Esophagus muscularis mucosa (tissue), 4 donors: ENCODE measurements at regions not wholly inside any gene's neighbourhood (a gene's known extent, or its start where the extent isn't known, plus 50 kb on each side); places are given as distances from the start of the nearest gene placed in this dataset.

Experiments used
- DNase-seq: peaks from one replicate; pipeline ENCODE4 v3.0.0-alpha.2; 2017; ENCODE audit errors: extremely low spot score
- H3K27ac ChIP-seq, 4 donors: fragments of 200-600 bp; sonication (generic); replicated peaks in 1 of 4; 1 replicate in 3 of 4; 2 replicates in 1 of 4; pipeline ENCODE4 v1.5.1; 2016 to 2019; ENCODE audit warnings: mild to moderate bottlenecking in 1 of 4
- H3K27me3 ChIP-seq, 4 donors: fragments of 200-600 bp; sonication (generic); one replicate each; pipeline versions ENCODE4 v1.5.1 to v1.6.0; 2016 to 2019
- H3K36me3 ChIP-seq, 4 donors: fragments of 200-600 bp; sonication (generic); one replicate each; pipeline ENCODE4 v1.5.1; 2016 to 2019
- H3K4me1 ChIP-seq, 4 donors: fragments of 200-600 bp; sonication (generic); one replicate each; pipeline ENCODE4 v1.5.1; 2016 to 2019
- H3K4me3 ChIP-seq, 4 donors: fragments of 200-600 bp; sonication (generic); 1 replicate in 2 of 4; 2 replicates in 2 of 4; pipeline ENCODE4 v1.5.1; 2016 to 2019; ENCODE audit warnings: mild to moderate bottlenecking in 4 of 4, moderate library complexity in 1 of 4
- H3K9me3 ChIP-seq, 4 donors: fragments of 200-600 bp; sonication (generic); 1 replicate in 3 of 4; 2 replicates in 1 of 4; pipeline ENCODE4 v1.5.1; 2016 to 2019
- CTCF ChIP-seq, 3 experiments: fragments of 200-600 bp in 2 of 3; fragments of 450-650 bp in 1 of 3; sonication (generic) in 2 of 3; IDR thresholded peaks; one replicate each; pipeline ENCODE4 v1.5.1; 2017 to 2019; ENCODE audit warnings: antibody characterized with exemption in 3 of 3, mild to moderate bottlenecking in 2 of 3, moderate library complexity in 1 of 3
- EP300 ChIP-seq: sonication (generic); formaldehyde crosslinking; IDR thresholded peaks from one replicate; pipeline ENCODE4 v1.6.1; 2017; ENCODE audit warnings: antibody characterized with exemption
- POLR2A ChIP-seq: fragments of 450-650 bp; IDR thresholded peaks from one replicate; pipeline ENCODE4 v1.6.1; 2017; ENCODE audit warnings: antibody characterized with exemption, moderate library complexity, mild to moderate bottlenecking, low read depth
- POLR2AphosphoS5 ChIP-seq, 2 donors: sonication (generic); formaldehyde crosslinking; IDR thresholded peaks; one replicate each; pipeline ENCODE4 v1.6.1; 2017; ENCODE audit warnings: antibody characterized with exemption in 2 of 2
- WGBS: methylation state at CpG from one replicate; pipeline ENCODE4 v1.1.5; 2018; 5-methylcytosine and 5-hydroxymethylcytosine counted together
- intact Hi-C: fragments of 100-400 bp; cut with DNase I; formaldehyde crosslinking; loops from one replicate; pipeline ENCODE4 v1.15.1; 2023

- H3K9me3 ChIP-seq: no peaks in the 10 kb centered on the region
- no peak for DNase-seq
- peaks cover 0 to 4% (median 0%) of the 10 kb centered on the region in 4 donors for H3K4me1 ChIP-seq
- H3K36me3 ChIP-seq: no peaks in the 10 kb centered on the region
- no peak for TF ChIP-seq EP300
- no peak for TF ChIP-seq POLR2AphosphoS5 (IDR thresholded peaks at IDR 0.05)
- TF ChIP-seq POLR2A: no peak
- no peak for TF ChIP-seq CTCF (IDR thresholded peaks at IDR 0.05)
- no peak overlapping the region for H3K4me3 ChIP-seq
- no peaks in the 10 kb centered on the region for H3K27me3 ChIP-seq
- 70% methylated on average over 4 of the region's 4 CpGs for WGBS
- intact Hi-C loops: no loop called here
- no peak overlapping the region for H3K27ac ChIP-seq
Observed at GRCh38 chr6:77340331-77340730, 123.0 kb downstream of the HTR1B start.

DNA sequence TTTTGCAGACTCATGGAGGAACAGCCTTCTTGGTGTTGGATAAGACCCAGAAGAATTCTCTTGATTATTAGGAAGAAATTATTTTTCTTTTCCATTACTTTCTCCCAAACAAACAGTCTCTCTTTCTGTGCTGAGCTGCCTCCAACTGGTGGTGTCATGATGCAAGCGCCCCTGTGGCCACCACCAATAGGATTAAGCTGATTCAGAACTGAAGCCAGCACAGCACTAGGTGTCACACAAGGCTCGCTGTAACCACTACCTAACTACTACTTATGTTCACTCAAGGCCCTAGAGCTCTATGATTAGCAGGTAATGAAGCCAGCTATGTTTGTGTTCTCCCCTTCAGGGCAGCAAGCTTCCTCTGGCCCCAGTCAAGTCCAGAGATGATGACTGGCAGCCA is 123.4 kb downstream of the HTR1B start:
- 74% methylated on average over 2 of the region's 2 CpGs for WGBS
- no peaks in the 10 kb centered on the region for H3K36me3 ChIP-seq
- peaks cover 0 to 4% (median 0%) of the 10 kb centered on the region in 4 donors for H3K4me1 ChIP-seq
- no peaks in the 10 kb centered on the region for H3K27me3 ChIP-seq
- no peaks in the 10 kb centered on the region for H3K9me3 ChIP-seq
- TF ChIP-seq POLR2A: no peak
- intact Hi-C loops: no loop called here
- H3K4me3 ChIP-seq: no peak overlapping the region
- H3K27ac ChIP-seq: no peak overlapping the region
- no peak for DNase-seq

DNA sequence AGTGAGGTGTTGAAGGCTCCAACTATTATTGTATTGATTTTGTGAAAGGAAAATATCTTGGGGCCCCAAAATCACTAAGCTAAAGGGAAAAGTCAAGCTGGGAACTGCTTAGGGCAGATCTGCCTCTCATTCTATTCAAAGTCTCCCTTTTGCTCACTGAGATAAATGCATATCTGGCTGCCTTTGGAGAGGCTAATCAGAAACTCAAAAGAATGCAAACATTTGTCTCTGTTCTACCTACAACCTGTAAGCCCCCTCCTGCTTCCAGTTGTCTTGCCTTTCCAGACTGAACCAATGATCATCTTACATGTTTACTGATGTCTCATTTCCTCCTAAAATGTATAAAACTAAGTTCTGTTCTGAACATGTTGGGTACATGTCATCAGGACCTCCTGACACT is 125.9 kb downstream of the HTR1B start:
- H3K27ac ChIP-seq: no peak overlapping the region
- no peaks in the 10 kb centered on the region for H3K36me3 ChIP-seq
- H3K27me3 ChIP-seq: no peaks in the 10 kb centered on the region
- TF ChIP-seq POLR2AphosphoS5 (IDR thresholded peaks at IDR 0.05) (no peak), CTCF (IDR thresholded peaks at IDR 0.05) (no peak), POLR2A (no peak), EP300 (no peak)
- peaks cover 0 to 4% (median 0%) of the 10 kb centered on the region in 4 donors for H3K4me1 ChIP-seq
- H3K4me3 ChIP-seq: no peak overlapping the region
- DNase-seq: no peak
- H3K9me3 ChIP-seq: peaks cover 0 to 20% (median 8%) of the 10 kb centered on the region in 4 donors
- intact Hi-C loops: no loop called here

DNA sequence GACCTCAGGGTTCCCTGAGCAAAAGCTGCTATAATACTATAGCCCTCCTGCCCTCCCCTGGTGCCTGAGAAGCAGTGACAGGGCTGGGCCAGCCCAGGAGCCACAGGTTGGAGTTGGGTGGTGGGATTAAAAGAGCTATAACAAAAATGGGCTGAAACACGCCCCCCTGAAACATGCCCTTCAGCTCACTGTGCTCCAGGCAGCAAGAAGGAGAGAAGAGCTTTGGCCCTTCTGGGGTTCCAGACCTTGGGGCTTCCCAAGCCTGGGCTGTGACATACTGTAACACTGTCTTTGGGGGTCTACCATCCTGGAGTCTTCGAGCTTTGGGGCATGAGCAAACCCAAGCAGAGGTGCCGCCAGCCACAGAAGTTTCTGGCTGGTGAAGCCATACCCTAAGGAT is 129.2 kb downstream of the HTR1B start:
- H3K4me1 ChIP-seq: no peaks in the 10 kb centered on the region
- H3K4me3 ChIP-seq: no peak overlapping the region
- intact Hi-C loops: no loop called here
- peaks cover 0 to 20% (median 8%) of the 10 kb centered on the region in 4 donors for H3K9me3 ChIP-seq
- DNase-seq: no peak
- no peaks in the 10 kb centered on the region for H3K27me3 ChIP-seq
- TF ChIP-seq EP300 (no peak), CTCF (IDR thresholded peaks at IDR 0.05) (no peak), POLR2AphosphoS5 (IDR thresholded peaks at IDR 0.05) (no peak), POLR2A (no peak)
- 83% methylated on average over 3 of the region's 3 CpGs for WGBS
- no peaks in the 10 kb centered on the region for H3K36me3 ChIP-seq
- no peak overlapping the region for H3K27ac ChIP-seq

GRCh38 chr6:77332915-77333623 is 130.2 kb downstream of the HTR1B start:
- DNase-seq: no peak
- no peak overlapping the region for H3K4me3 ChIP-seq
- no peaks in the 10 kb centered on the region for H3K36me3 ChIP-seq
- H3K27ac ChIP-seq: no peak overlapping the region
- 88% methylated on average over 13 of the region's 15 CpGs for whole genome bisulfite sequencing
- no peaks in the 10 kb centered on the region for H3K27me3 ChIP-seq
- peaks cover 0 to 20% (median 8%) of the 10 kb centered on the region in 4 donors for H3K9me3 ChIP-seq
- no peak for TF ChIP-seq CTCF (IDR thresholded peaks at IDR 0.05)
- TF ChIP-seq POLR2AphosphoS5 (IDR thresholded peaks at IDR 0.05): no peak
- TF ChIP-seq POLR2A: no peak
- TF ChIP-seq EP300: no peak
- H3K4me1 ChIP-seq: no peaks in the 10 kb centered on the region
- intact Hi-C loops: no loop called here
